Effector memory CD8-positive, alpha-beta T cell (primary cell): ENCODE measurements at regions not wholly inside any gene's neighbourhood (a gene's known extent, or its start where the extent isn't known, plus 50 kb on each side); places are given as distances from the start of the nearest gene placed in this dataset.
A peak's percentile ranks its signal among the peaks of the same experiment; 100 is the strongest.

ENCODE experiments used
- ATAC-seq: fragments of 150-1000 bp; cut with Tn5 transposase; replicated peaks from 2 replicates; pipeline ENCODE4 v1.10.0; 2021; ENCODE audit warnings: mild to moderate bottlenecking, moderate library complexity
- DNase-seq, 3 experiments: peaks; one replicate each; pipeline ENCODE4 v3.0.0; 2021
- H3K27ac Mint-ChIP-seq, 2 donors: one replicate each; pipeline ENCODE4 v1.8.0; 2022; ENCODE audit warnings: mild to moderate bottlenecking in 2 of 2, mixed read lengths in 2 of 2, moderate library complexity in 2 of 2
- H3K27me3 Mint-ChIP-seq, 2 donors: one replicate each; pipeline ENCODE4 v1.8.0; 2022; ENCODE audit warnings: mixed read lengths in 2 of 2
- H3K36me3 Mint-ChIP-seq: one replicate; pipeline ENCODE4 v1.8.0; 2022; ENCODE audit warnings: mild to moderate bottlenecking, moderate library complexity, mixed read lengths; ENCODE audit not compliant: insufficient read depth
- H3K4me1 Mint-ChIP-seq, 2 donors: one replicate each; pipeline ENCODE4 v1.8.0; 2022; ENCODE audit warnings: low read depth in 2 of 2, mixed read lengths in 2 of 2
- H3K4me3 Mint-ChIP-seq, 2 donors: one replicate each; pipeline ENCODE4 v1.8.0; 2022; ENCODE audit warnings: mild to moderate bottlenecking in 2 of 2, mixed read lengths in 2 of 2, moderate library complexity in 2 of 2
- H3K9me3 Mint-ChIP-seq, 2 donors: one replicate each; pipeline ENCODE4 v1.8.0; 2022; ENCODE audit warnings: mixed read lengths in 2 of 2

- peaks cover 0 to 10% of the 10 kb centered on the region in 2 donors for H3K4me1 Mint-ChIP-seq
- no peak for DNase-seq
- no peaks in the 10 kb centered on the region for H3K27me3 Mint-ChIP-seq
- no peaks in the 10 kb centered on the region for H3K9me3 Mint-ChIP-seq
- H3K4me3 Mint-ChIP-seq: no peak overlapping the region
- H3K36me3 Mint-ChIP-seq: peaks cover 5% of the 10 kb centered on the region
- no peak overlapping the region for H3K27ac Mint-ChIP-seq
- no peak for ATAC-seq
Measured at GRCh38 chr13:73683746-73684145, 450.5 kb downstream of the KLF12 start.

GRCh38 chr13:73681779-73682178 lies 452.4 kb downstream of the KLF12 start:
- H3K4me3 Mint-ChIP-seq: no peak overlapping the region
- peaks cover 0 to 8% of the 10 kb centered on the region in 2 donors for H3K4me1 Mint-ChIP-seq
- no peak for ATAC-seq
- no peaks in the 10 kb centered on the region for H3K27me3 Mint-ChIP-seq
- no peaks in the 10 kb centered on the region for H3K9me3 Mint-ChIP-seq
- H3K27ac Mint-ChIP-seq: peak overlapping the region in 1 of 2 donors; percentile 29
- no peak for DNase-seq
- H3K36me3 Mint-ChIP-seq: peaks cover 5% of the 10 kb centered on the region

- peaks cover 0 to 8% of the 10 kb centered on the region in 2 donors for H3K4me1 Mint-ChIP-seq
- peak overlapping the region in 1 of 2 donors; percentile 29 for H3K27ac Mint-ChIP-seq
- H3K36me3 Mint-ChIP-seq: peaks cover 5% of the 10 kb centered on the region
- H3K27me3 Mint-ChIP-seq: no peaks in the 10 kb centered on the region
- H3K4me3 Mint-ChIP-seq: no peak overlapping the region
- no peak for ATAC-seq
- DNase-seq: no peak
- no peaks in the 10 kb centered on the region for H3K9me3 Mint-ChIP-seq
Measured at GRCh38 chr13:73681015-73681414, 453.2 kb downstream of the KLF12 start.

GRCh38 chr13:73677048-73677601 lies 457.1 kb downstream of the KLF12 start:
- H3K4me3 Mint-ChIP-seq: no peak overlapping the region
- ATAC-seq (no peak), DNase-seq (no peak)
- H3K4me1 Mint-ChIP-seq: no peaks in the 10 kb centered on the region
- no peaks in the 10 kb centered on the region for H3K9me3 Mint-ChIP-seq
- H3K36me3 Mint-ChIP-seq: peaks cover 5% of the 10 kb centered on the region
- H3K27ac Mint-ChIP-seq: no peak overlapping the region
- H3K27me3 Mint-ChIP-seq: no peaks in the 10 kb centered on the region

- no peaks in the 10 kb centered on the region for H3K27me3 Mint-ChIP-seq
Measured at GRCh38 chr13:73676550-73677047, 457.6 kb downstream of the KLF12 start.

GRCh38 chr13:73675821-73676220 lies 458.4 kb downstream of the KLF12 start:
- Mint-ChIP-seq H3K27ac (no peak overlapping the region), H3K36me3 (peaks cover 5% of the 10 kb centered on the region), H3K27me3 (no peaks in the 10 kb centered on the region), H3K4me3 (no peak overlapping the region), H3K9me3 (no peaks in the 10 kb centered on the region), H3K4me1 (no peaks in the 10 kb centered on the region)
- ATAC-seq: no peak
- DNase-seq: no peak

More at GRCh38 chr13:73676550-73677047, 457.6 kb downstream of the KLF12 start:
- no peaks in the 10 kb centered on the region for H3K4me1 Mint-ChIP-seq
- no peak for ATAC-seq
- DNase-seq: no peak
- peaks cover 5% of the 10 kb centered on the region for H3K36me3 Mint-ChIP-seq
- H3K9me3 Mint-ChIP-seq: no peaks in the 10 kb centered on the region
- no peak overlapping the region for H3K4me3 Mint-ChIP-seq
- no peak overlapping the region for H3K27ac Mint-ChIP-seq

GRCh38 chr13:73674570-73674969 lies 459.6 kb downstream of the KLF12 start:
- no peak for ATAC-seq
- DNase-seq: no peak
- no peaks in the 10 kb centered on the region for H3K4me1 Mint-ChIP-seq

GRCh38 chr13:73673931-73674330 lies 460.3 kb downstream of the KLF12 start:
- peak overlapping the region in 1 of 2 donors; percentile 1 for H3K27ac Mint-ChIP-seq
- no peak overlapping the region for H3K4me3 Mint-ChIP-seq
- DNase-seq (no peak), ATAC-seq (no peak)
- no peaks in the 10 kb centered on the region for H3K27me3 Mint-ChIP-seq
- no peaks in the 10 kb centered on the region for H3K9me3 Mint-ChIP-seq
- no peaks in the 10 kb centered on the region for H3K36me3 Mint-ChIP-seq
- H3K4me1 Mint-ChIP-seq: no peaks in the 10 kb centered on the region

More at GRCh38 chr13:73674570-73674969, 459.6 kb downstream of the KLF12 start:
- H3K27me3 Mint-ChIP-seq: no peaks in the 10 kb centered on the region
- no peaks in the 10 kb centered on the region for H3K36me3 Mint-ChIP-seq
- no peaks in the 10 kb centered on the region for H3K9me3 Mint-ChIP-seq
- peak overlapping the region in 1 of 2 donors; percentile 1 for H3K27ac Mint-ChIP-seq
- H3K4me3 Mint-ChIP-seq: no peak overlapping the region

GRCh38 chr13:73672492-73672891 lies 461.7 kb downstream of the KLF12 start:
- Mint-ChIP-seq H3K9me3 (no peaks in the 10 kb centered on the region), H3K27me3 (no peaks in the 10 kb centered on the region), H3K36me3 (no peaks in the 10 kb centered on the region), H3K27ac (no peak overlapping the region), H3K4me1 (no peaks in the 10 kb centered on the region), H3K4me3 (no peak overlapping the region)
- no peak for DNase-seq
- ATAC-seq: no peak

GRCh38 chr13:73671732-73672131 lies 462.5 kb downstream of the KLF12 start:
- H3K27ac Mint-ChIP-seq: no peak overlapping the region
- no peak for DNase-seq

GRCh38 chr13:73671011-73671410 lies 463.2 kb downstream of the KLF12 start:
- H3K4me1 Mint-ChIP-seq: no peaks in the 10 kb centered on the region
- no peak overlapping the region for H3K4me3 Mint-ChIP-seq
- no peaks in the 10 kb centered on the region for H3K27me3 Mint-ChIP-seq
- H3K9me3 Mint-ChIP-seq: no peaks in the 10 kb centered on the region
- H3K36me3 Mint-ChIP-seq: no peaks in the 10 kb centered on the region
- no peak for DNase-seq
- H3K27ac Mint-ChIP-seq: no peak overlapping the region
- no peak for ATAC-seq

More at GRCh38 chr13:73671732-73672131, 462.5 kb downstream of the KLF12 start:
- Mint-ChIP-seq H3K36me3 (no peaks in the 10 kb centered on the region), H3K9me3 (no peaks in the 10 kb centered on the region), H3K4me3 (no peak overlapping the region), H3K4me1 (no peaks in the 10 kb centered on the region), H3K27me3 (no peaks in the 10 kb centered on the region)
- no peak for ATAC-seq

GRCh38 chr13:73667756-73668155 lies 466.4 kb downstream of the KLF12 start:
- H3K36me3 Mint-ChIP-seq: no peaks in the 10 kb centered on the region
- no peak for ATAC-seq
- H3K27ac Mint-ChIP-seq: no peak overlapping the region
- no peaks in the 10 kb centered on the region for H3K27me3 Mint-ChIP-seq
- no peak for DNase-seq
- no peaks in the 10 kb centered on the region for H3K9me3 Mint-ChIP-seq
- no peaks in the 10 kb centered on the region for H3K4me1 Mint-ChIP-seq
- no peak overlapping the region for H3K4me3 Mint-ChIP-seq

- DNase-seq (no peak), ATAC-seq (no peak)
- H3K4me1 Mint-ChIP-seq: peaks cover 0 to 2% of the 10 kb centered on the region in 2 donors
- H3K9me3 Mint-ChIP-seq: no peaks in the 10 kb centered on the region
- no peak overlapping the region for H3K27ac Mint-ChIP-seq
- H3K27me3 Mint-ChIP-seq: peaks cover 7 to 21% of the 10 kb centered on the region in 2 donors
- H3K36me3 Mint-ChIP-seq: no peaks in the 10 kb centered on the region
- H3K4me3 Mint-ChIP-seq: no peak overlapping the region
Measured at GRCh38 chr13:73665261-73665660, 468.9 kb downstream of the KLF12 start.

GRCh38 chr13:73664851-73665250 lies 469.4 kb downstream of the KLF12 start:
- Mint-ChIP-seq H3K27ac (no peak overlapping the region), H3K36me3 (no peaks in the 10 kb centered on the region), H3K9me3 (no peaks in the 10 kb centered on the region), H3K27me3 (peaks cover 7 to 21% of the 10 kb centered on the region in 2 donors), H3K4me1 (peaks cover 0 to 2% of the 10 kb centered on the region in 2 donors), H3K4me3 (no peak overlapping the region)
- ATAC-seq: no peak
- no peak for DNase-seq
